ENCODE measurements at regions not wholly inside any gene's neighbourhood (a gene's known extent, or its start where the extent isn't known, plus 50 kb on each side); places are given as distances from the start of the nearest gene placed in this dataset.

DNA sequence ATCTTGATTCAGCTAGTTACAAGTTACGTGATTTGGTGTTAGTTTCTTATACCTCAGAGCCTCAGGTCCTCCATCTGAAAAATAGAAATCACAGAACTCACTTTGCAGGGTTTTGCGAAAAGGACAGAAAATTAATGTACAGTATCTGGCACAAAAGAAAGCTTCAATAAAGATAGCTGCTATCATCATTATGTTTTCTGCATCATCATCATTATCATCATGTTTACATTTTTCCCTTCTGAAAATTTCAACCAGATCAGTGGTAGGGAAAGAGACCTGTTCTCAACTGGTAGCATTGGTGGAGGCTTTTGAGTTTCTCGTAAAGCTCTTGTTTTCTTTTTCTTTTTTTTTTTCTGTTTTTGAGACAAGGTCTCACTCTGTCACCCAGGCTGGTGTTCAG is 174.7 kb upstream of the PBX1 start:
- H3K23me2 ChIP-seq (ENCODE audit: insufficient read length, low read depth, low read length, poor library complexity, severe bottlenecking) = no peaks in the 10 kb centered on the region
- no peaks in the 10 kb centered on the region for H3K79me1 ChIP-seq (ENCODE audit: insufficient read depth, low read depth, low read length, poor library complexity, severe bottlenecking)
- no peak overlapping the region for H3K27ac Mint-ChIP-seq
- no peaks in the 10 kb centered on the region for H3K36me3 Mint-ChIP-seq (ENCODE audit: insufficient read depth in 1 of 3, low read depth in 3 of 3)
- no peak overlapping the region for H4K5ac ChIP-seq (ENCODE audit: insufficient read length, low read depth, low read length)
- H3K4me1 ChIP-seq (ENCODE audit: insufficient read depth, low read length) = 0 out of 2 replicates have a peak, but pooled peaks cover 3% of the 10 kb centered on the region
- H3K9me3 Mint-ChIP-seq = peaks cover 0 to 5% of the 10 kb centered on the region in 2 experiments; a peak in 1 of 5 replicates
- H4K20me1 ChIP-seq (ENCODE audit: control insufficient read depth, insufficient read depth, insufficient read length) = no peaks in the 10 kb centered on the region
- H2BK12ac ChIP-seq (ENCODE audit: insufficient read length, low read depth, low read length) = no peak overlapping the region
- H3K4me1 Mint-ChIP-seq = no peaks in the 10 kb centered on the region
- no peaks in the 10 kb centered on the region for H3K27me3 Mint-ChIP-seq (ENCODE audit: low read depth)
- DNase-seq = no peak
- H3K4me2 ChIP-seq (ENCODE audit: insufficient read depth, insufficient read length, low read length) = no peak overlapping the region
- no CpG with 5 or more reads among the region's 3 CpGs for WGBS (ENCODE audit: extremely low coverage, insufficient read length, low lambda C conversion rate)
- no peaks in the 10 kb centered on the region for H3K79me2 ChIP-seq (ENCODE audit: insufficient read depth, low read length)
- no peak overlapping the region for H2BK120ac ChIP-seq (ENCODE audit: low read depth, low read length, poor library complexity, severe bottlenecking)
- no peak overlapping the region for H3K14ac ChIP-seq (ENCODE audit: insufficient read depth, low read length)
- H3K56ac ChIP-seq (ENCODE audit: insufficient read length, low read depth, low read length) = no peak overlapping the region
- H2BK5ac ChIP-seq (ENCODE audit: insufficient read length, low read length) = no peak overlapping the region
- H3K4ac ChIP-seq (ENCODE audit: low read depth, low read length) = no peak overlapping the region
- no peak overlapping the region for H2BK20ac ChIP-seq (ENCODE audit: low read depth, low read length, poor library complexity, severe bottlenecking)
- H3K23ac ChIP-seq (ENCODE audit: insufficient read length, low read depth, low read length) = no peak overlapping the region
- no peak overlapping the region for H3K27ac ChIP-seq (ENCODE audit: insufficient read length, low read depth, low read length)
- H3K18ac ChIP-seq (ENCODE audit: insufficient read length, low read depth, low read length) = no peak overlapping the region
- H3T11ph ChIP-seq (ENCODE audit: low read length) = no peak overlapping the region
- no peaks in the 10 kb centered on the region for H3K9me3 ChIP-seq (ENCODE audit: control insufficient read depth, low read depth, low read length)
- H3K27me3 ChIP-seq (ENCODE audit: insufficient read depth, low read length) = no peaks in the 10 kb centered on the region
- H2AFZ ChIP-seq (ENCODE audit: low read length) = no peak overlapping the region
- H3K9ac ChIP-seq (ENCODE audit: extremely low read depth, insufficient read length, low read length) = no peak overlapping the region
- H4K91ac ChIP-seq (ENCODE audit: insufficient read length, low read depth, low read length) = no peak overlapping the region
- no peak overlapping the region for H3K4me3 Mint-ChIP-seq
- no peak overlapping the region for H4K8ac ChIP-seq (replicated peaks; ENCODE audit: insufficient read length, low read depth, low read length)
- H2AK5ac ChIP-seq (ENCODE audit: insufficient read length, low read length) = no peak overlapping the region
- H2BK15ac ChIP-seq (ENCODE audit: low read depth, low read length) = no peak overlapping the region
- TF ChIP-seq, protein P1, sequence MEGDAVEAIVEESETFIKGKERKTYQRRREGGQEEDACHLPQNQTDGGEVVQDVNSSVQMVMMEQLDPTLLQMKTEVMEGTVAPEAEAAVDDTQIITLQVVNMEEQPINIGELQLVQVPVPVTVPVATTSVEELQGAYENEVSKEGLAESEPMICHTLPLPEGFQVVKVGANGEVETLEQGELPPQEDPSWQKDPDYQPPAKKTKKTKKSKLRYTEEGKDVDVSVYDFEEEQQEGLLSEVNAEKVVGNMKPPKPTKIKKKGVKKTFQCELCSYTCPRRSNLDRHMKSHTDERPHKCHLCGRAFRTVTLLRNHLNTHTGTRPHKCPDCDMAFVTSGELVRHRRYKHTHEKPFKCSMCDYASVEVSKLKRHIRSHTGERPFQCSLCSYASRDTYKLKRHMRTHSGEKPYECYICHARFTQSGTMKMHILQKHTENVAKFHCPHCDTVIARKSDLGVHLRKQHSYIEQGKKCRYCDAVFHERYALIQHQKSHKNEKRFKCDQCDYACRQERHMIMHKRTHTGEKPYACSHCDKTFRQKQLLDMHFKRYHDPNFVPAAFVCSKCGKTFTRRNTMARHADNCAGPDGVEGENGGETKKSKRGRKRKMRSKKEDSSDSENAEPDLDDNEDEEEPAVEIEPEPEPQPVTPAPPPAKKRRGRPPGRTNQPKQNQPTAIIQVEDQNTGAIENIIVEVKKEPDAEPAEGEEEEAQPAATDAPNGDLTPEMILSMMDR (conservative IDR thresholded peaks at IDR 0.05) = no peak
